ENCODE measurements at regions not wholly inside any gene's neighbourhood (a gene's known extent, or its start where the extent isn't known, plus 50 kb on each side); places are given as distances from the start of the nearest gene placed in this dataset.

DNA sequence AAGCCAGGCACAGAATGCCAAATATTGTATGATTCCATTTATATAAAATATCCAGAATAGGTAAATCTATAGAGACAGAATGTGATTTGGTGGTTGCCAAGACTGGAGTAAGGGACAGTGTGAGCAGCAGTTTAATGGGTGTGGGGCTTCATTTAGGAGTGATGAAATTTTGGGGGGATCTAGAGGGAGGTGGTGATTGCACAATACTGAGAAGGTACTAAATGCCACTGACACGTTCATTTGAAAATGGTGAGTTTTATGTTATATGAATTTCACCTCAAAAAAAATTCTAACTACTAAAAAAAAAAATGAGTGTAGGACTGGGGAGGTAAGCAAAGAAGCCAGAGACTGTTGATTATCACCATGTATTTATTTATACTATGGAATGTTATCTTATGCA, 974.5 kb upstream of the ZEB2 start:
- H3K4me3 ChIP-seq (ENCODE audit: low read depth, low read length): no peak overlapping the region
- DNase-seq (ENCODE audit: low read depth): no peak
- TF ChIP-seq, protein P1, sequence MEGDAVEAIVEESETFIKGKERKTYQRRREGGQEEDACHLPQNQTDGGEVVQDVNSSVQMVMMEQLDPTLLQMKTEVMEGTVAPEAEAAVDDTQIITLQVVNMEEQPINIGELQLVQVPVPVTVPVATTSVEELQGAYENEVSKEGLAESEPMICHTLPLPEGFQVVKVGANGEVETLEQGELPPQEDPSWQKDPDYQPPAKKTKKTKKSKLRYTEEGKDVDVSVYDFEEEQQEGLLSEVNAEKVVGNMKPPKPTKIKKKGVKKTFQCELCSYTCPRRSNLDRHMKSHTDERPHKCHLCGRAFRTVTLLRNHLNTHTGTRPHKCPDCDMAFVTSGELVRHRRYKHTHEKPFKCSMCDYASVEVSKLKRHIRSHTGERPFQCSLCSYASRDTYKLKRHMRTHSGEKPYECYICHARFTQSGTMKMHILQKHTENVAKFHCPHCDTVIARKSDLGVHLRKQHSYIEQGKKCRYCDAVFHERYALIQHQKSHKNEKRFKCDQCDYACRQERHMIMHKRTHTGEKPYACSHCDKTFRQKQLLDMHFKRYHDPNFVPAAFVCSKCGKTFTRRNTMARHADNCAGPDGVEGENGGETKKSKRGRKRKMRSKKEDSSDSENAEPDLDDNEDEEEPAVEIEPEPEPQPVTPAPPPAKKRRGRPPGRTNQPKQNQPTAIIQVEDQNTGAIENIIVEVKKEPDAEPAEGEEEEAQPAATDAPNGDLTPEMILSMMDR (IDR thresholded peaks at IDR 0.05; ENCODE audit: low read depth, low read length, missing control alignments): no peak

DNA sequence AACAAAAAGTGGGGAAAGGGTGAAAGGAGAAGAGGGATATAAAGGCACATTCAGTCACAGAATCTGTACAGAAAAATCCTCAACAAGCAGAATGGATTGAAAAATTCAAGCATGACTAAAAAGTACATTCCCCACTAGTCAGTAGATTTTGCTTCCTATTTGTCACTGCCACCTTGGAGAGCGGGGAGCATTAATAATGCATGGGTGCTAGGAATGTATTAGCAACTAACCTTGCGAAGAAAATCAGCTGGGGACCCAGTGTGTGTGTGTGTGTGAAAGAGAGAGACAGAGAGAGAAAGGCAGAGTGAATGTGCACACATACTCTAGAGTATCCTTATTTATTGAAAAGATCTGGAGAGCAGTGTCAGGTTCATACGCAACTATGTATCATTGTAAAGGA, 968.7 kb upstream of the ZEB2 start:
- TF ChIP-seq, protein P1 (IDR thresholded peaks at IDR 0.05; ENCODE audit: low read depth, low read length, missing control alignments): no peak
- H3K4me3 ChIP-seq (ENCODE audit: low read depth, low read length): no peak overlapping the region
- DNase-seq (ENCODE audit: low read depth): no peak

DNA sequence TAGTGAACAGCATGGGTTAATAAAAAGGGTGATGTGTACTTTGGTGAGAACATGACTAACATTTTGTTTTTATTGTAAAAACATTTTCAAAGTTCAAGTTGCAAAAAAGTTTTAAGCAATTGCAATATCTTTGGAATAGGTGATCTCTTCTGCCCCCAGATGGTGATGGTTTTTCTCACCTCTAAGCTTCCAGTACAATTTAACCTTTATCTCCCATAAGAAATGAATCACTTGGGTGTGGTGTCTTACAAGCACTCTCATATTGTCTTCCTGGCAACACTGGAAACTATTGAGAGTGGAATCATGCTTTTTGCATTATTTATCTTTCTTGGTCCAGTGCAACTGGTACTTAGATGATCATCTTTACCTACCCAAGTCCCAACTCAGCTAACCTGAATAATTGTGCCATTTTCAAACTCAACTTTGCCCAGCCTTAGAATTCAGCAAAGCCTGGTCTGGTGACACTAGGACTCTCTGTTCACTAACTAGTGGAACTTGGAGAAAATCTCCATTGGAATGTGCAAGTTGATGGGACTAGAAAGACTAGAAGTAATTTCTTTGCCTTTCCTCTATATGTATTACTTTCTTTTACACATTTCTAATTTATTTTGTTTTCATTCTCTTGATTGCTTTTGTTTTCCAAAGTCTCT, 964.7 kb upstream of the ZEB2 start:
- TF ChIP-seq, protein P1 (IDR thresholded peaks at IDR 0.05; ENCODE audit: low read depth, low read length, missing control alignments): no peak
- no peak for DNase-seq (ENCODE audit: low read depth)
- no peak overlapping the region for H3K4me3 ChIP-seq (ENCODE audit: low read depth, low read length)

DNA sequence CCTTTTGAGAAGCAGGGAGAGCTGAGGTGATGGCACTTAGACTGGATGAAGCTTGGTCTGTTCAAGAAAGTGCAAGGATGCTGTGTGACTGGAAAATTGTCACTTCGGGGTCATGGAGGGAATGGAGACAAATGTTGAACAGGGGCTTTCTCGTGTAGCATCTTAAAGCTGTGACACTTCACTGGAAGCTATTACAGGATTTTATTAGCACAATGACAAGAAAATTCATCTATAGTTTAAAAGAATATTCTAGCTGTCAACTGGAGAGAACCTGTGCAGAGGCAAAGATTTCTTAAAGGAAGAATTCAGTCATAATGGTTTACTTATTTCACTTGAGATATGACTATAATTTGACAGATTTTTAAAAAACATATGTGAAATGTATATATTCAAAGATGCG, 963.9 kb upstream of the ZEB2 start:
- no peak overlapping the region for H3K4me3 ChIP-seq (ENCODE audit: low read depth, low read length)
- TF ChIP-seq, protein P1 (IDR thresholded peaks at IDR 0.05; ENCODE audit: low read depth, low read length, missing control alignments): no peak
- DNase-seq (ENCODE audit: low read depth): no peak

DNA sequence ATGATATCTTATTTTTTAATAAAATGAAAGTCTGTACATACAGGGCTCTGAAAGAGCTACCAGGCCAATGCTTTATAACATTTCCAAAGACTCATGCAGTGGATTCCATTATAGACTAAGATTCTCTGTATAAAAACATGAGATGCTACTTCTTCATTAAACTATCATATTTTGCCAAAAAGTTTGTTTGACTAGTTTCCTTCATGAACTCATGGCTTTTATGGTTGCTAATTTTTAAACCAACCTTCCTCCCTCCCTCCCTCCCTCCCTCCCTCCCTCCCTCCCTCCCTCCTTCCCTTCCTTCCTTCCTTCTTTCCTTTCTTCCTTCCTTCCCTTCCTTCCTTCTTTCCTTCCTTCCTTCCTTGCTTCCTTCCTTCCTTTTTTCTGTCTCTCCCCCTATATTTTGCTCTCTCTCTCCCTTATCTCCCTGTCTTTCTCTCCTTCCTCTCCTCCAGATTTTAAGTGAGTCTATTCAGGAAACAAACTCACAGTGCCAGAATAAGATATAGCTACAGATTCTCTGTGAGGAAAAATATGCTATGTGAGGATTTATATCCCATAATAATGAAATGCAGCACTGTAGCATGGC, 961.5 kb upstream of the ZEB2 start:
- no peak for DNase-seq (ENCODE audit: low read depth)
- no peak overlapping the region for H3K4me3 ChIP-seq (ENCODE audit: low read depth, low read length)

DNA sequence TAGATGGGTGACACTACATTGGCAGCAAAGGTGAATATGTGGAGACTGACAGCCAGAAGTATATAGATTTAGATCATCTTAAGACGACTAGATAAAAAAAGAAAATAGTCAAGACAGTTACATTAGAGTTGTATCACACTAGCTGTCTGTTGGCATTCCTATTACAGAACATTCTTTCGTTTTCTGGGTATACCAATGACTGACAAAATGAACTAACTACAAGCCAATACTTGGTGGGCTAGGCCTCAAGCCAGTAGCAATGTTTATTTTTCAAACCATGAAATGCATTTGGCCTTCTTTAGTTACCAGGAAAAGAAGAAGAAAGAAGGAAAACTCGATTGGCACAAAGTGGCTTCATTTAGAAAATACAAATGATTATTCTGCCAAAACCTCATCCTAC, 944.9 kb upstream of the ZEB2 start:
- TF ChIP-seq, protein P1 (IDR thresholded peaks at IDR 0.05; ENCODE audit: low read depth, low read length, missing control alignments): no peak
- DNase-seq (ENCODE audit: low read depth): no peak
- H3K4me3 ChIP-seq (ENCODE audit: low read depth, low read length): no peak overlapping the region

More for the DNA sequence above, 961.5 kb upstream of the ZEB2 start:
- TF ChIP-seq, protein P1 (IDR thresholded peaks at IDR 0.05; ENCODE audit: low read depth, low read length, missing control alignments): no peak

DNA sequence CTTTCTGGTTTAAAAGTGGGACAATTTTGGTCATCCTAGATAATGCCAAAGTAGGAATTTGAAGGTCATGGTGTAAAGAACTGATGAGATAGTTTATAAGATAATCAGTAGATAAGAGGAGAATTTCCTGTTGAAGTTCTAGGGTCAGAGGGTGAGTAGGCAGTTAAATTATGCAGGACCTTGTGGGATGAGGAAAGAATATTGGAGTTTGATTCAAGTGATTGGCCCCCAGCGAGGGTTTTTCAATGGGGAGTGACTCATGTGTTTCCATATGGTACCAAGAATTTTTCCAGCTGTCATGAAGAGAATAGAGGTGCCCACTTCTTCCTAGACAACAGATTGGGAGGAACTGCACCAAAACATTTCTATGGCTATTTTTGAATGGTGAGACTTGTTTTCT, 940.2 kb upstream of the ZEB2 start:
- no peak for DNase-seq (ENCODE audit: low read depth)
- H3K4me3 ChIP-seq (ENCODE audit: low read depth, low read length): no peak overlapping the region
- TF ChIP-seq, protein P1 (IDR thresholded peaks at IDR 0.05; ENCODE audit: low read depth, low read length, missing control alignments): no peak

Measured in GM12864 (cell line).